ENCODE measurements at regions not wholly inside any gene's neighbourhood (a gene's known extent, or its start where the extent isn't known, plus 50 kb on each side); places are given as distances from the start of the nearest gene placed in this dataset.
"Not testable (repeated sequence)": the region's sequence is repeated elsewhere in the genome, so short reads cannot be mapped to it uniquely, and the experiment has no call there.

- DNase-seq (ENCODE audit: low spot score), result no peak
Measured at GRCh38 chr3:115254492-115255196, 107.6 kb upstream of the ZBTB20 start.

GRCh38 chr3:115255197-115255585 is 108.1 kb upstream of the ZBTB20 start:
- no peak for DNase-seq (ENCODE audit: low spot score)

- DNase-seq (ENCODE audit: low spot score), result no peak
Measured at GRCh38 chr3:115270849-115271248, 123.8 kb upstream of the ZBTB20 start.

GRCh38 chr3:115272036-115272824 is 125.1 kb upstream of the ZBTB20 start:
- no peak for DNase-seq (ENCODE audit: low spot score)

GRCh38 chr3:115275896-115276295 is 128.8 kb upstream of the ZBTB20 start:
- DNase-seq (ENCODE audit: low spot score), result no peak

GRCh38 chr3:115279939-115280338 is 132.9 kb upstream of the ZBTB20 start:
- no peak for DNase-seq (ENCODE audit: low spot score)

- no peak for DNase-seq (ENCODE audit: low spot score)
Measured at GRCh38 chr3:115280506-115280905, 133.4 kb upstream of the ZBTB20 start.

GRCh38 chr3:115281697-115282675 is 134.9 kb upstream of the ZBTB20 start:
- DNase-seq (ENCODE audit: low spot score), result no peak

GRCh38 chr3:115284980-115285379 is 137.9 kb upstream of the ZBTB20 start:
- DNase-seq (ENCODE audit: low spot score), result no peak

- no peak for DNase-seq (ENCODE audit: low spot score)
Measured at GRCh38 chr3:115286529-115287197, 139.6 kb upstream of the ZBTB20 start.

GRCh38 chr3:115287198-115287597 is 140.1 kb upstream of the ZBTB20 start:
- no peak for DNase-seq (ENCODE audit: low spot score)

GRCh38 chr3:115292131-115292530 is 145.0 kb upstream of the ZBTB20 start:
- no peak for DNase-seq (ENCODE audit: low spot score)

GRCh38 chr3:115292677-115293165 is 145.6 kb upstream of the ZBTB20 start:
- DNase-seq (ENCODE audit: low spot score), result no peak

- no peak for DNase-seq (ENCODE audit: low spot score)
Measured at GRCh38 chr3:115293321-115293720, 146.2 kb upstream of the ZBTB20 start.

GRCh38 chr3:115301364-115301860 is 154.3 kb upstream of the ZBTB20 start:
- peak; percentile 66 for DNase-seq (ENCODE audit: low spot score)

GRCh38 chr3:115317953-115318352 is 170.9 kb upstream of the ZBTB20 start:
- DNase-seq (ENCODE audit: low spot score), result not testable (repeated sequence)

- DNase-seq (ENCODE audit: low spot score), result peak; percentile 54
Measured at GRCh38 chr3:115321400-115321805, 174.3 kb upstream of the ZBTB20 start.

GRCh38 chr3:115322901-115323300 is 175.8 kb upstream of the ZBTB20 start:
- no peak for DNase-seq (ENCODE audit: low spot score)

GRCh38 chr3:115323380-115323779 is 176.3 kb upstream of the ZBTB20 start:
- no peak for DNase-seq (ENCODE audit: low spot score)

- no peak for DNase-seq (ENCODE audit: low spot score)
Measured at GRCh38 chr3:115324056-115324455, 177.0 kb upstream of the ZBTB20 start.

GRCh38 chr3:115325539-115325938 is 178.5 kb upstream of the ZBTB20 start:
- peak; percentile 47 for DNase-seq (ENCODE audit: low spot score)
